ENCODE measurements at regions not wholly inside any gene's neighbourhood (a gene's known extent, or its start where the extent isn't known, plus 50 kb on each side); places are given as distances from the start of the nearest gene placed in this dataset.
A peak's percentile ranks its signal among the peaks of the same experiment; 100 is the strongest.

- DNase-seq = no peak
These were observed 275.1 kb upstream of the ANKRD55 start for GRCh38 chr5:56508249-56508648.

GRCh38 chr5:56507351-56507930 lies 274.3 kb upstream of the ANKRD55 start:
- peak; percentile 27 to 84 for DNase-seq

- no peak for DNase-seq
These were observed 273.3 kb upstream of the ANKRD55 start for GRCh38 chr5:56506211-56506965.

DNA sequence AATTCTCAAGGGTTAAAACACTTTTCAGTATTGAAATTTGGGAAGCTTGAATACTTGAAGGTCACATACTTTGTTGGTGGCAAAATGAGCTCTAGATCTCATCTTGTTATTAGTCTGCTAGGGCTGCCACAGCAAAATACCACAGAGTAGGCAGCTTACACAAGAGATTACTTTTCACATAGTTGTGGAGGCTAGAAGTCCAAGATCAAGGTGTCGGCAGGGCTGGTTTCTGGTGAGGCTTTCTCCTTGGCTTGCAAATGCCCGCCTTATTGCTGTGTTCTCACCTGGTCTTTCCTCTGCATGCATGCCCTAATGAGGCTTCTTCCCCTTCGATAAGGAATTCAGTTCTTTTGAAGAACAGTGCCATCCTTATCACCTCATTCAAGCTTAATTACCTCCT lies 270.8 kb upstream of the ANKRD55 start:
- no peak for DNase-seq

DNA sequence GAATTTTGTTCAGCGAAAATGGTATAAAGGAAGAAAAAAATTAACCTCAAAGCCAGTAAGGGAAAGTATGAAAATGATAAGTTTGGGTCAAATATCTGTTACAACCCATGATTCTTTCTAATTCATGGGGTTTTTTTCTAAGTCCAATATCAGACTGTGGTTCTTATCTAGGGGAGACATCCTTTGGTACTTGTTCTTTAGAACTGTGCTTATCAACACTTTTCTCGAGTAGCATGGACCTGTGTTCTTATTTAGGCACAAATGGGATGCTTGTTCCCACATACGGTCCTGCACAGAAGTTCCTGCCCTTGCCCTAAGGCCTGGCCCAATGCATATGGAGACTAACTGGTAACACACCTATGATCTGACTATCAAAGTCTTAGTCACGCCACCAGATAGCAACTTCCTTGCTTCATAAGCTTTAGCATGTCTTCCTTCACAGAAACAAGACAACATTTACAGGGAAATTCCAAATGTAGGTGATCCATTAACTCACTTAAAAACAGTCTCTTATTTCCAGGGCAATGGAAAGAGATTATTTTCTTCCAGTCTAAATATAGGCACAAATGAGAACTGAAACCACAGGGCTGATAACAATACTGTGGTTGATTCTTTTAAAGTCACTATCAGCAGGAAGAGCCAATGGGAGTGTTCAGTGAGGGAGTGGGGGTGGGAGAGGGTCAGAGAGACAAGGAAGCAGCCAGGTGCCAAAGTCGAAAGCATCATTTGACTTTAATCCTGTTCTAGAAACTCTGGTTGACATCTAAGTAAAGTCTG lies 268.8 kb upstream of the ANKRD55 start:
- no peak for DNase-seq

GRCh38 chr5:56499901-56500300 lies 266.8 kb upstream of the ANKRD55 start:
- DNase-seq = no peak

DNA sequence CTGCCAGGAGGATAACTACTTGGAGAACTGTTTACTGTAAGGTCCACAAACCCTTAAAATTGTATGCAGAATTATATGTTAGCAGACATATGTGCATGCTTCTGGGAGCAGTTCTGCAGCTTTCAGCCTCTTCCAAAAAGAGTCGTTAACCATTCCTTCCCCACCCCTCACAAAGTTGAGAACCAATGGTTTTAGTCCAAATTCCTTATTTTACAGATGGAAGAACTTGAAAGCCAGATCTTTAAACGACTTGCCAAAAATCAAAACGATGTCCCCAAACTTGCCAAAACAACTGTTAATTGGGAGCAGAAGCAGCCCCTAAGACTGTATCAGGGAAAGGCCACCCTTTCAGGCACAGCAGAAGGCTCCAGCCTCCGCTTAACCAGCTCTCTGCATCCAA lies 266.4 kb upstream of the ANKRD55 start:
- no peak for DNase-seq

GRCh38 chr5:56498759-56499395 lies 265.7 kb upstream of the ANKRD55 start:
- DNase-seq = no peak

- no peak for DNase-seq
These were observed 263.5 kb upstream of the ANKRD55 start for GRCh38 chr5:56496581-56497063.

GRCh38 chr5:56494300-56494731 lies 261.2 kb upstream of the ANKRD55 start:
- no peak for DNase-seq

DNA sequence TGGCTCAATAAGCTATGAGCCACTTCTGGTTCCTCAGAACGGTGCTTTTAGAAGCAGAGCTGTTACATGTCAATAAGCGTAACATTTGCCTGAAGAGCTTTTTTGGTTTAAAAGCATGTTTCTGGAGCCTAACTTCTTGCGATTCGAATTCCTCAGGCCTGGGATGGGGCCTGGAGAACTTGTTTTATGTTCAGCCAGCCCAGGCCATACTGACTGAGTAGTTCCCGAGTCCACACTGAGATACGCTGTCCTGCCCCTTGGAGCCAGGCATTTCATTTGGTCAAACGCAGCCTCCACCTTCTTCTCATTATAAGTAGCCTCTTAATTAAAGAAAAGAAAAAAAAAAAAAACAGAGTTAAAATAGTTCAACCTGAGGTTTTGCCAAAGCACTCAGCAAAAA lies 260.6 kb upstream of the ANKRD55 start:
- DNase-seq = no peak

GRCh38 chr5:56493308-56493707 lies 260.2 kb upstream of the ANKRD55 start:
- no peak for DNase-seq

DNA sequence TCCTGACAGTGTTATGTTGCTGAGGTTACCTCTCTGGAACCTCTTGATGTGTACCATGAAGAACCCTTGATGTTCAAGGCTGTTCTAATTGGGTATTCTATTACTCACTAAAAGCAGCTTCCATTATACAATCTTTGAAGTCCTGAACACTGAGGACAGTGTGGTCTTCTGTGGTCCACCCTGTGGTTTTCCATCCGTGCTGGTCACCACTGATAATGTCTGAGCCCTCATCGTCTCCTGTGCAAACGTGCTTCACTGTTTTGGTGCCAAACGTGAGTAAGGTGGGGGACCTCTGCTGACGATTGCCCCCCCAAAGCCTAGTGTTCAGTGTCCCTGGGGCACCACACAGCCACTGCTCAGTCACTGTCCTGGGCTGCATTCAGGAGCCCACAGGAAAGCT lies 259.7 kb upstream of the ANKRD55 start:
- no peak for DNase-seq

DNA sequence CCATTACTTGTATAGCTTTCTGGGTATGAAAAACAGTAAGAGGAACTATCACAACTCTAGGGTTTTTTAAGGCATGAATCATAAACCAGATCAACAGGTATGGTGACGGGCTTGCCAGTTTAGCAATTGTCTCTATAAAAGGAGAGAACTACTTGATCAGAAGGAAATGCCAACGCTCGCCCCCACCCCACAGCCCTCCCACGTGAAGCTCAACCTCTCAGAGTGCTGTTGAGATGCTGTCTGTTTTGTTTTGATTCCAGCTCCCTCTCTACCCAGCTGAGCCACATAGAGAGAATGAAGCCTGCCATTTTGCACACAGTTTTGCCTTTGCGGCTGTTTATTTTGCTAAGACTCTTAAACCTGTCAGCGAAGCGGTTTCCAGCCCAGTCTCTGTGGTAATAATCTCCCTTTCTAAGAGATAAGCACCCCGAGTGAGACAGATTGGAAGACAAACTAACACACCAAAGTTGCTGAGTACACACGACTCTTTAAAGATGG lies 257.9 kb upstream of the ANKRD55 start:
- DNase-seq = no peak

- no peak for DNase-seq
These were observed 256.1 kb upstream of the ANKRD55 start for GRCh38 chr5:56489272-56489671.

DNA sequence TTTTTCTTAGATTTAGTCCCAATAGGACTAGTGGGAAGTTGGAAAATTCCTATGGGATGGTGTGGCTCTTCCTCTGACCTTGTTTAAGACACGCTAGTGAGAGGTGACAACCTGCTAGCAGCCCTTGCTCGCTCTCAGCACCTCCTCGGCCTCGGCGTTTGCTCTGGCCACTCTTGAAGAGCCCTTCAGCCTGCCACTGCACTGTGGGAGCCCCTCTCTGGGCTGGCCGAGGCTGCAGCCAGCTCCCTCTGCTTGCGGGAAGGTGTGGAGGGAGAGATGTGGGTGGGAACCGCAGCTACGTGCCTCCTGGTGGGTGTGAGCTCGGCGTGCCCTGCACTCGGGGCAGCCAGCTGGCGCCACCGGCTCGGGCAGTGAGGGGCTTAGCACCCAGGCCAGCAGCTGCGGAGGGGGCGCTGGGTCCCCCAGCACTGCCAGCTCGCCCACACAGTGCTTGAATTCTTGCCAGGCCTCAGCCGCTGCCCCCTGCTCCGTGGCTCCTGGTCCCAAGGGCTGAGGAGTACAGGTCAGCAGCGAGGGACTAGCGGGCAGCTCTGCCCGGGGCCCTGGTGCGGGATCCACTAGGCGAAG lies 254.5 kb upstream of the ANKRD55 start:
- DNase-seq = no peak

DNA sequence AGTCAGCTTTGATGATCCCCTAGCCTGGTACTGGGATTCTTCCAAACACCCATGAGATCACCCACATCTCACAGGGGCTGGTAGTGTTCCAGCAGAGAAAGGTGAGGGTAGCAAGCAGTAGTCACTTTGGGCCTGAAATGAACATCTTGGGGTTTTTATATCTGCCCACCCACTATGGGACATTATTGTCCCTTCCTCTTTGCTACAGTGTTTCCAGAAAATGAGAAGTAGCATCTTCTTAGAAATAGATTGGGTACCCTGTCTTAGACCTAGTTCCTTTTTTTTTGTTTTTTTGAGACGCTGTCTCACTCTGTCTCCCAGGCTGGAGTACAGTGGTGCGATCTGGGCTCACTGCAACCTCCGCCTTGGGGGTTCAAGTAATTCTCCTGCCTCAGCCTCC lies 249.2 kb upstream of the ANKRD55 start:
- DNase-seq = no peak

DNA sequence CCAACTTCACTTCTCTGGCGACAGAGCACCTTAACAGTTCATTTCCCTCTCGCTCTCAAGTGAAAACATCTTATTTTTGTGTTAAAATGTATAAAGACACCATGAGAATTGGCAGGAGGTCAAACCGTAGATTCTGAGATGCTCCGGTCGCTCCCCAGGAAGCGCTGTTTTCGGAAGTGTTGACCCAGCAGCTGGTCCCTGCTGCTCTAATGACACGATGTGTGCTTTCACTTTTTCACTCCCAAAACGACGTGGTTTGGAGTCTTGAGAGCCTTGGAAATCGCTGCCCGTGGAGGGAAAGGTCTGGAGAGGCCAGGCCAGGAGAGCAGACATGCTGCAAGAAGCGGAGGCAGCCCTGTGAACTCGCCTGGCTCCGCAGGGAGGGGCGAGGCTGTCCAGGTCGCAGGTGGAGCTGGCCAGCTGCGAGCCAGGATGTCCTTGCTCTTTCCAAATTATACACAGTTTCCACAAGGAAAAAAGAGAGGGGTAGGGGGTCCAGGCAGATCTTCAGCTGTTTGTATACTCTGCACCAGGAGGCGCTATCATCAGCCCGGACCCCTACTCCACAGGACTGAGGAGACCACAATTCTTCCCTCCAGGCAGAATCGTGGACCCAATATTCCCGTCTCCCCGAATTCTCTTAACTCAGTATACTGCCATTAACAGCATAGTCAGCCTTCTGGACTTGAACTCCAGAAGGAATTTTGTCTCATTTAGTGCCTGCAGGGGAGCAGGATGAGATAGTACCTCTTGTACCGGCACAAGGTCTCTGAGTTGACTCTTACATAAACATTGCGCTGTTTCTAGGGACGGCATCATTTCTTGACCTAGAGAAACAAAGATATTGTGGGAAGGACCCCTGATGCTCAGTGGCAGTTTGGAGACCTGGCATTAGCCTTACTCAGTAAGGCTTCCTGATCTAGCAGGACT lies 248.6 kb upstream of the ANKRD55 start:
- DNase-seq = peak; percentile 25 to 29

DNA sequence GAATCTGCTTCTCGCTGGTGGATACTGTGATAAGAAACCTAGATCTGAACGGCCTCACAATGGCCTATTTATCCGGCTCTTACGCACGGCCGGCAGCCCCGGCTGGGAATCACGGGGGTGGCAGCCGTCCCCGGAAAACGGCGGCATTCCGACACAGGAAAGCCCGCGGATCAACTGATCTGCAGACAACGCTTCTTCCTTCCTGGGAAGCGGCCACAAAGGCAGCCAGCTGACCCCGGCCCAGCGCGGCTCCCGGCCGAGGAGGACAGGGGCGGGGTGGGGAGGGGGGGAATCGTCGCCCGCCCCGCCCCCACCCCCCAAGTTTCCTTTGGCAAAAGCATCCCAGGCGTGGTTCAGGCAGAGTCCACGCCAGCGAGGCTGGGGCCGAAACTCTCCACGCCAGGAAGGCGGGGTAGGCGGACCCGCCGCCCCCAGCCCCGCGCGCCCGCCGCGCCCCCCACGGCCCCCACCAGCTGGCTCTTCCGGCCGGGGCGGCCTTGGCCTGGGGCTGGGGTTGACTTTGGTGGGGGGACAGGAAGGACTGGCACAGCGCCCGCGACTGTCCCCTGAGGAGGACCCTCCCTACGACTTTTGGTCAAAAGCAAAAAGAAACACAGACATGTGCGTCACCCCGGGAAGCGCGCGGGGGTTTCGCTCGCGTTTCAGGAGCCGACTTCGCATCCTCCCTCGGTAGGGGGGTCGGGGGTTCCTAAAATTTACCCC lies 247.7 kb upstream of the ANKRD55 start:
- no peak for DNase-seq

- no peak for DNase-seq
These were observed 247.1 kb upstream of the ANKRD55 start for GRCh38 chr5:56480078-56480704.

Measured in NCI-H524 (cell line).